ENCODE measurements at regions not wholly inside any gene's neighbourhood (a gene's known extent, or its start where the extent isn't known, plus 50 kb on each side); places are given as distances from the start of the nearest gene placed in this dataset.

DNA sequence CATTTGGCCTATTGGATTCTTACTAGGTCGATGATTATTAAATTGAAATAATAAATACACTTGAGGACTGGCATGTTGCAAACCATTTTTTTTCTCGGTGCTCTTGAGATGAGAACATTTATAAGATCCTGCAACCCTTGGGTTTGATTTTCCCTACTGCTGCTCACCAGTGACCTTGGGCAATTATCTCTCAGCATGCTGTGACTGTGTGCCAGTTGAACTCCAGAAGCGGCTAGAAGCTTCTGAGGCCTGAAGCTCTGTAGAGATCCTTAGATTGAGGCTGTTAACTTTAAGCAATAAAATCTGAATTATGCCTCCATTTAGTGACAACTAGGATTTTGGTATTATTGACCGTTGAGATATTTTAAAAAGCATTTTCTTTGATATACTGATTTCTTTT lies 489.8 kb downstream of the MAT2B start:
- no peaks in the 10 kb centered on the region for H3K36me3 ChIP-seq
- intact Hi-C loops (cut with DNase I; ENCODE audit: low total_unique reads) = no loop called here
- no peaks in the 10 kb centered on the region for H3K4me1 ChIP-seq
- 80 to 92% (median 84%) methylated on average over 4 of the region's 4 CpGs for WGBS, 5 donors
- no peak overlapping the region for H3K27ac ChIP-seq
- no peaks in the 10 kb centered on the region for H3K27me3 ChIP-seq (replicated peaks in 1 of 7)
- no peak for TF ChIP-seq POLR2A (IDR thresholded peaks at IDR 0.05)
- TF ChIP-seq, protein P1, sequence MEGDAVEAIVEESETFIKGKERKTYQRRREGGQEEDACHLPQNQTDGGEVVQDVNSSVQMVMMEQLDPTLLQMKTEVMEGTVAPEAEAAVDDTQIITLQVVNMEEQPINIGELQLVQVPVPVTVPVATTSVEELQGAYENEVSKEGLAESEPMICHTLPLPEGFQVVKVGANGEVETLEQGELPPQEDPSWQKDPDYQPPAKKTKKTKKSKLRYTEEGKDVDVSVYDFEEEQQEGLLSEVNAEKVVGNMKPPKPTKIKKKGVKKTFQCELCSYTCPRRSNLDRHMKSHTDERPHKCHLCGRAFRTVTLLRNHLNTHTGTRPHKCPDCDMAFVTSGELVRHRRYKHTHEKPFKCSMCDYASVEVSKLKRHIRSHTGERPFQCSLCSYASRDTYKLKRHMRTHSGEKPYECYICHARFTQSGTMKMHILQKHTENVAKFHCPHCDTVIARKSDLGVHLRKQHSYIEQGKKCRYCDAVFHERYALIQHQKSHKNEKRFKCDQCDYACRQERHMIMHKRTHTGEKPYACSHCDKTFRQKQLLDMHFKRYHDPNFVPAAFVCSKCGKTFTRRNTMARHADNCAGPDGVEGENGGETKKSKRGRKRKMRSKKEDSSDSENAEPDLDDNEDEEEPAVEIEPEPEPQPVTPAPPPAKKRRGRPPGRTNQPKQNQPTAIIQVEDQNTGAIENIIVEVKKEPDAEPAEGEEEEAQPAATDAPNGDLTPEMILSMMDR (IDR thresholded peaks at IDR 0.05 in 8 of 11, conservative IDR thresholded peaks at IDR 0.05 in 3 of 11) = no peak
- no peak for TF ChIP-seq POLR2AphosphoS5 (IDR thresholded peaks at IDR 0.05)
- no peak for DNase-seq
- H3K4me3 ChIP-seq = no peak overlapping the region
- H3K9me3 ChIP-seq = peaks cover 0 to 7% (median 0%) of the 10 kb centered on the region in 8 donors

DNA sequence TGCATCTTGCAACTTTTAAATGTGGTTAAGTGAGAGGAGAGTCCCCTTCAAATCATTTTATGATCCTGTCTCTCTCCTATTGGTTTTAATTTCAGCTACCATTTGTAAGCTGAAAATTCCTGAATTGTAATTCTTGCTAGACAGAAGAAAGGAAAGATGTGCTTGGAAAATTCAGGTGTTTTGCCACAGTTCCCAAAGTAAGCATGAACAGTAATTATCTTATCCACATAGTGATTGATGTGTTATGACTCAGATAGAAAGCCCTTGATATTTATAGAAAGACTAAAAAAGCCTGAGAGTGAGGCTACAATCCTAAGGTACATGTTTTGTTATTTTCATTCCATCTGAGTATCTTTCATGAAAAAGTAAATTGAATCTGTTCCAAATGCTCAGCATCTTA lies 492.5 kb downstream of the MAT2B start:
- no peak for DNase-seq
- Histone ChIP-seq H3K27me3 (replicated peaks in 1 of 7) (no peaks in the 10 kb centered on the region), H3K4me1 (no peaks in the 10 kb centered on the region), H3K36me3 (no peaks in the 10 kb centered on the region), H3K27ac (no peak overlapping the region), H3K4me3 (no peak overlapping the region), H3K9me3 (peaks cover 0 to 7% (median 0%) of the 10 kb centered on the region in 8 donors)
- TF ChIP-seq, protein P1 (IDR thresholded peaks at IDR 0.05 in 8 of 11, conservative IDR thresholded peaks at IDR 0.05 in 3 of 11) = no peak
- TF ChIP-seq POLR2A (IDR thresholded peaks at IDR 0.05) (no peak), POLR2AphosphoS5 (IDR thresholded peaks at IDR 0.05) (no peak)
- intact Hi-C loops (cut with DNase I; ENCODE audit: low total_unique reads) = no loop called here

DNA sequence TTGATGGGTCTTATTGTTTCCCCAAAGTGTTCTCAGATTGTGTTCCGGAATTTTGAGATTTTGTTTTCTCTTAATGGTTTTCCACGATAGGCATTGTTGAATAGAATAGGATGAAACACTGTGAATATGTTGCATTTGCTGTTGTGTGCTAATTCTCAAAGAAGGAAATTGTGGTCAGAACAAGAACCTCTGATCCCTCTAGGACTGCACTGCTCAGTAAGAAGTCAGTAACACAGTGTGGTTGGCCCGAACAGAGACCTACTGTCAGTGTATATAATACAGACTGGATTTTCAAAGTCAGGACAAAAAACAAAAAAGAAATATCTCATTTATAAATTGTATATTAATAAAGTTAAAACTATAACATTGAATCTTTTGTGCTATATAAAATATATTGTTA lies 494.8 kb downstream of the MAT2B start:
- Histone ChIP-seq H3K27me3 (replicated peaks in 1 of 7) (no peaks in the 10 kb centered on the region), H3K36me3 (no peaks in the 10 kb centered on the region), H3K27ac (no peak overlapping the region), H3K9me3 (peaks cover 0 to 7% (median 0%) of the 10 kb centered on the region in 8 donors), H3K4me3 (no peak overlapping the region), H3K4me1 (no peaks in the 10 kb centered on the region)
- intact Hi-C loops (cut with DNase I; ENCODE audit: low total_unique reads) = no loop called here
- no peak for DNase-seq
- WGBS, 5 donors = 55 to 72% (median 63%) methylated on average over 3 of the region's 3 CpGs
- TF ChIP-seq, protein P1 (IDR thresholded peaks at IDR 0.05 in 8 of 11, conservative IDR thresholded peaks at IDR 0.05 in 3 of 11) = no peak
- TF ChIP-seq POLR2AphosphoS5 (IDR thresholded peaks at IDR 0.05) = no peak
- no peak for TF ChIP-seq POLR2A (IDR thresholded peaks at IDR 0.05)

DNA sequence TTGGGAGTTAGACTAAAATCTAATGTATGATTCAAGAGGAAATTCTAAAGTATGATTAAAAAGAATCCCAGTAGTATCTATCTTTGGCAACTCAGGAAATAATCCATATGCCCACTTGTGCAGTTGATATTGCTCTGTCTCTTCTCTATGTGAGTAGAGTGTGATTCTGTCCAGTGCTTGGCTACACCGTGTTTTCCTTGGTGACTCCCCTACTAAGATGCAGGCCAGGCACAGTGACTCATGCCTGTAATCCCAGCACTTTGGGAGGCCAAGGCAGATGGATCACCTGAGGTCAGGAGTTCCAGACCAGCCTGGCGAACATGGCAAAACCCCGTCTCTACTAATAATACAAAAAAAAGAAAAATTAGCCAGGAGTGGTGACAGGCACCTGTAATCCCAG lies 495.4 kb downstream of the MAT2B start:
- TF ChIP-seq POLR2AphosphoS5 (IDR thresholded peaks at IDR 0.05) = no peak
- TF ChIP-seq, protein P1 (IDR thresholded peaks at IDR 0.05 in 8 of 11, conservative IDR thresholded peaks at IDR 0.05 in 3 of 11) = no peak
- no peak for TF ChIP-seq POLR2A (IDR thresholded peaks at IDR 0.05)
- no peaks in the 10 kb centered on the region for H3K36me3 ChIP-seq
- H3K27me3 ChIP-seq (replicated peaks in 1 of 7) = no peaks in the 10 kb centered on the region
- H3K9me3 ChIP-seq = peaks cover 0 to 7% (median 0%) of the 10 kb centered on the region in 8 donors
- no peak overlapping the region for H3K4me3 ChIP-seq
- no peak overlapping the region for H3K27ac ChIP-seq
- DNase-seq = peak; percentile 46
- intact Hi-C loops (cut with DNase I; ENCODE audit: low total_unique reads) = no loop called here
- H3K4me1 ChIP-seq = no peaks in the 10 kb centered on the region
- 86 to 93% (median 89%) methylated on average over 3 of the region's 3 CpGs for WGBS, 5 donors
